GM23338 (cell line): ENCODE measurements at regions not wholly inside any gene's neighbourhood (a gene's known extent, or its start where the extent isn't known, plus 50 kb on each side); places are given as distances from the start of the nearest gene placed in this dataset.

Source experiments
- ATAC-seq: fragments of 200-7000 bp; cut with Tn5 transposase; 3 replicates; pipeline ENCODE4 v1.9.1; 2020
- DNase-seq: peaks from one replicate; pipeline ENCODE4 v3.0.0-alpha.2; 2015; ENCODE audit warnings: low spot score
- H2AFZ ChIP-seq: fragments of 200-600 bp; sonication (generic); 2 replicates; pipeline ENCODE4 v1.8.0; 2016; ENCODE audit warnings: antibody characterized with exemption, mild to moderate bottlenecking, moderate library complexity
- H3F3A ChIP-seq: fragments of 200-600 bp; sonication (generic); replicated peaks from 2 replicates; pipeline ENCODE4 v1.8.0; 2017; ENCODE audit warnings: antibody characterized with exemption, mixed run types, low read depth
- H3K27ac ChIP-seq: fragments of 200-600 bp; sonication (generic); 2 replicates; pipeline ENCODE4 v1.6.1; 2016; ENCODE audit warnings: low read depth
- H3K27me3 ChIP-seq: fragments of 200-600 bp; sonication (generic); 2 replicates; pipeline ENCODE4 v1.8.0; 2016; ENCODE audit warnings: mild to moderate bottlenecking, mixed run types, moderate library complexity; ENCODE audit not compliant: insufficient read depth
- H3K36me3 ChIP-seq: fragments of 200-600 bp; sonication (generic); 2 replicates; pipeline ENCODE4 v1.8.0; 2016; ENCODE audit warnings: mild to moderate bottlenecking; ENCODE audit not compliant: insufficient read depth
- H3K4me1 ChIP-seq: fragments of 200-600 bp; sonication (generic); 2 replicates; pipeline ENCODE4 v1.8.0; 2016; ENCODE audit warnings: mild to moderate bottlenecking, moderate library complexity; ENCODE audit not compliant: insufficient read depth
- H3K4me2 ChIP-seq: fragments of 200-600 bp; sonication (generic); 2 replicates; pipeline ENCODE4 v1.7.1; 2017; ENCODE audit warnings: mixed run types
- H3K4me3 ChIP-seq: fragments of 200-600 bp; sonication (generic); 2 replicates; pipeline ENCODE4 v1.6.1; 2016; ENCODE audit warnings: mixed run types
- H3K79me2 ChIP-seq: fragments of 200-600 bp; sonication (generic); replicated peaks from 2 replicates; pipeline ENCODE4 v1.8.0; 2017; ENCODE audit warnings: mild to moderate bottlenecking; ENCODE audit not compliant: insufficient read depth
- H3K9me2 ChIP-seq: fragments of 200-600 bp; sonication (generic); 2 replicates; pipeline ENCODE4 v1.8.0; 2017; ENCODE audit not compliant: insufficient read depth
- H4K20me1 ChIP-seq: fragments of 200-600 bp; sonication (generic); replicated peaks from 2 replicates; pipeline ENCODE4 v1.8.0; 2017; ENCODE audit warnings: mild to moderate bottlenecking; ENCODE audit not compliant: insufficient read depth
- H3K27ac Mint-ChIP-seq: 2 replicates; pipeline ENCODE4 v1.8.0; 2020; ENCODE audit warnings: inconsistent platforms, mild to moderate bottlenecking, moderate library complexity, mixed read lengths
- H3K27me3 Mint-ChIP-seq: 3 replicates; pipeline ENCODE4 v1.8.0; 2022; ENCODE audit warnings: low read depth, mild to moderate bottlenecking, moderate library complexity, mixed read lengths, inconsistent platforms; ENCODE audit not compliant: insufficient read depth, poor library complexity
- H3K36me3 Mint-ChIP-seq: 3 replicates; pipeline ENCODE4 v1.8.0; 2021; ENCODE audit warnings: low read depth, mild to moderate bottlenecking, inconsistent platforms, moderate library complexity, mixed read lengths
- H3K4me1 Mint-ChIP-seq: 3 replicates; pipeline ENCODE4 v1.8.0; 2020; ENCODE audit warnings: mild to moderate bottlenecking, inconsistent platforms, mixed read lengths
- H3K4me3 Mint-ChIP-seq: 3 replicates; pipeline ENCODE4 v1.8.0; 2021; ENCODE audit warnings: moderate library complexity, mild to moderate bottlenecking, inconsistent platforms, mixed read lengths
- H3K9me3 Mint-ChIP-seq: 3 replicates; pipeline ENCODE4 v1.8.0; 2020; ENCODE audit warnings: moderate library complexity, mild to moderate bottlenecking, inconsistent platforms, mixed read lengths
- CREB1 ChIP-seq: fragments of 250-450 bp; sonication (Bioruptor Pico); IDR thresholded peaks from 2 replicates; pipeline ENCODE4 v1.5.0; 2020; ENCODE audit warnings: low read depth, mild to moderate bottlenecking, moderate library complexity
- CTCF ChIP-seq, 2 experiments: fragments of 200-600 bp in 1 of 2; sonication (generic) in 1 of 2; conservative IDR thresholded peaks; 2 replicates each; pipeline versions ENCODE4 v1.5.1 to v1.6.1; 2016 to 2017; ENCODE audit warnings: antibody characterized with exemption in 2 of 2, low read depth in 2 of 2, mild to moderate bottlenecking in 2 of 2, moderate library complexity in 1 of 2
- ETS1 ChIP-seq: IDR thresholded peaks from 2 replicates; pipeline ENCODE4 v1.6.1; 2016; ENCODE audit warnings: antibody characterized with exemption
- EZH2 ChIP-seq: fragments of 200-600 bp; sonication (generic); IDR thresholded peaks from one replicate; pipeline ENCODE4 v1.8.0; 2017; ENCODE audit warnings: antibody characterized with exemption, mild to moderate bottlenecking, low read depth; ENCODE audit not compliant: unreplicated experiment
- EZH2phosphoT487 ChIP-seq: fragments of 200-600 bp; sonication (generic); IDR thresholded peaks from one replicate; pipeline ENCODE4 v1.8.1; 2018; ENCODE audit warnings: antibody characterized with exemption; ENCODE audit not compliant: unreplicated experiment
- JUNB ChIP-seq: IDR thresholded peaks from one replicate; pipeline ENCODE4 v1.6.1; 2016; ENCODE audit warnings: antibody characterized with exemption; ENCODE audit not compliant: unreplicated experiment
- NANOG ChIP-seq: IDR thresholded peaks from 2 replicates; pipeline ENCODE4 v1.6.1; 2016; ENCODE audit warnings: antibody characterized with exemption, borderline replicate concordance
- POLR2AphosphoS5 ChIP-seq: IDR thresholded peaks from 2 replicates; pipeline ENCODE4 v1.6.1; 2016; ENCODE audit warnings: antibody characterized with exemption, low read depth
- REST ChIP-seq: IDR thresholded peaks from one replicate; pipeline ENCODE4 v1.6.1; 2018; ENCODE audit warnings: antibody characterized with exemption; ENCODE audit not compliant: unreplicated experiment
- STAT1 ChIP-seq: IDR thresholded peaks from one replicate; pipeline ENCODE4 v1.6.1; 2016; ENCODE audit warnings: antibody characterized with exemption; ENCODE audit not compliant: unreplicated experiment
- ZNF114 ChIP-seq: fragments of 250-450 bp; sonication (Bioruptor Pico); IDR thresholded peaks from 2 replicates; pipeline ENCODE4 v1.5.0; 2020; ENCODE audit warnings: mild to moderate bottlenecking, moderate library complexity
- ZNF331 ChIP-seq: fragments of 250-450 bp; sonication (Bioruptor Pico); IDR thresholded peaks from 2 replicates; pipeline ENCODE4 v1.5.0; 2020; ENCODE audit warnings: low read depth, mild to moderate bottlenecking, moderate library complexity
- ZNF462 ChIP-seq: fragments of 250-450 bp; sonication (Bioruptor Pico); IDR thresholded peaks from 2 replicates; pipeline ENCODE4 v1.5.0; 2020; ENCODE audit warnings: mild to moderate bottlenecking, moderate library complexity

- H3K79me2 ChIP-seq = no peaks in the 10 kb centered on the region
- Mint-ChIP-seq H3K9me3 (no peaks in the 10 kb centered on the region; the same call in 2 of the 3 replicates), H3K27ac (peak overlapping the region; percentile 59; the same call in 1 of the 2 replicates), H3K4me3 (no peak overlapping the region), H3K36me3 (no peaks in the 10 kb centered on the region), H3K4me1 (peaks cover 23% of the 10 kb centered on the region), H3K27me3 (peaks cover 22% of the 10 kb centered on the region)
- H3F3A ChIP-seq = no peaks in the 10 kb centered on the region
- no peak for DNase-seq
- H3K36me3 ChIP-seq = no peaks in the 10 kb centered on the region
- peaks cover 4% of the 10 kb centered on the region; the same call in 1 of the 2 replicates for H3K4me1 ChIP-seq
- H3K27ac ChIP-seq = no peak overlapping the region
- H3K4me3 ChIP-seq = no peak overlapping the region
- TF ChIP-seq NANOG (no peak), EZH2phosphoT487 (no peak), STAT1 (no peak), ZNF331 (CRISPR knock-in tag) (no peak), POLR2AphosphoS5 (no peak), REST (no peak), CTCF (conservative IDR thresholded peaks at IDR 0.05; ENCODE audit: low read depth in 2 of 2) (no peak), JUNB (no peak), ETS1 (no peak), CREB1 (no peak), ZNF114 (no peak), EZH2 (no peak), ZNF462 (no peak)
- no peaks in the 10 kb centered on the region for H3K9me2 ChIP-seq
- ATAC-seq = peak; percentile 38
- no peak overlapping the region for H3K4me2 ChIP-seq
- no peaks in the 10 kb centered on the region for H4K20me1 ChIP-seq
- no peaks in the 10 kb centered on the region for H3K27me3 ChIP-seq
- no peak overlapping the region for H2AFZ ChIP-seq
Measured at GRCh38 chr17:79156463-79157095, 82.0 kb downstream of the ENGASE start.
